ENCODE measurements at regions not wholly inside any gene's neighbourhood (a gene's known extent, or its start where the extent isn't known, plus 50 kb on each side); places are given as distances from the start of the nearest gene placed in this dataset.

DNA sequence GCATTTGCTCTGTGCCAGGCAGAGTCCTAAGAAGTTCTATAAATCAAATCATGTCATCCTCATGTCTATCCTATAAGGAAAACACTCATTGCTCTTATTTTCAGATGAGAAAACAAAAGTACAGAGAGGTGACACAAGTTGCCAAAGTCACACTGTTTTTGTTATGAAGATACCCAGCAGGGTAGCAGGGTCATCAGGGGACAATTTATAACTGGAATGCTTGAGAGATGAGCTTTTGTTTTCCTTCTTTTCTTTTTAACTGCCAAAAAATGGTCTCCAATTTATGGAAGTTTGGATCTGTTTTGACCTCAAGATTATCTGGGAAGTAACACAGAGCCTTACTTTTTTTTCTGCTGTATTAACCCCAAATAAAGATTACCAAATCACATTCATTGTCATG lies 354.1 kb downstream of the SUCLA2 start:
- H4K20me1 ChIP-seq (ENCODE audit: control insufficient read depth, insufficient read depth, insufficient read length): no peaks in the 10 kb centered on the region
- peaks cover 0 to 2% of the 10 kb centered on the region in 2 experiments; a peak in 1 of 4 replicates for H3K4me1 Mint-ChIP-seq
- H2AK5ac ChIP-seq (ENCODE audit: insufficient read length, low read length): no peak overlapping the region
- no peaks in the 10 kb centered on the region for H3K9me3 Mint-ChIP-seq
- H3K79me1 ChIP-seq (ENCODE audit: insufficient read depth, low read depth, low read length, poor library complexity, severe bottlenecking): no peaks in the 10 kb centered on the region
- no peak overlapping the region for H3K9ac ChIP-seq (ENCODE audit: extremely low read depth, insufficient read length, low read length)
- H3K4ac ChIP-seq (ENCODE audit: low read depth, low read length): no peak overlapping the region
- no peak overlapping the region for H3K27ac ChIP-seq (ENCODE audit: insufficient read length, low read depth, low read length)
- H3K23ac ChIP-seq (ENCODE audit: insufficient read length, low read depth, low read length): no peak overlapping the region
- no peak overlapping the region for H2BK120ac ChIP-seq (ENCODE audit: low read depth, low read length, poor library complexity, severe bottlenecking)
- no peak overlapping the region for H4K5ac ChIP-seq (ENCODE audit: insufficient read length, low read depth, low read length)
- no peaks in the 10 kb centered on the region for H3K27me3 ChIP-seq (ENCODE audit: insufficient read depth, low read length)
- no peak overlapping the region for H2BK20ac ChIP-seq (ENCODE audit: low read depth, low read length, poor library complexity, severe bottlenecking)
- no peak overlapping the region for H4K91ac ChIP-seq (ENCODE audit: insufficient read length, low read depth, low read length)
- H2BK15ac ChIP-seq (ENCODE audit: low read depth, low read length): no peak overlapping the region
- H3K4me3 Mint-ChIP-seq: no peak overlapping the region
- no peaks in the 10 kb centered on the region for H3K27me3 Mint-ChIP-seq (ENCODE audit: low read depth)
- no peak overlapping the region for H2BK5ac ChIP-seq (ENCODE audit: insufficient read length, low read length)
- H3K4me1 ChIP-seq (ENCODE audit: insufficient read depth, low read length): no peaks in the 10 kb centered on the region
- H3K79me2 ChIP-seq (ENCODE audit: insufficient read depth, low read length): no peaks in the 10 kb centered on the region
- H3K4me2 ChIP-seq (ENCODE audit: insufficient read depth, insufficient read length, low read length): no peak overlapping the region
- H4K8ac ChIP-seq (replicated peaks; ENCODE audit: insufficient read length, low read depth, low read length): no peak overlapping the region
- no peak overlapping the region for H3T11ph ChIP-seq (ENCODE audit: low read length)
- no peak overlapping the region for H3K14ac ChIP-seq (ENCODE audit: insufficient read depth, low read length)
- H3K18ac ChIP-seq (ENCODE audit: insufficient read length, low read depth, low read length): no peak overlapping the region
- no peak overlapping the region for H3K56ac ChIP-seq (ENCODE audit: insufficient read length, low read depth, low read length)
- no peaks in the 10 kb centered on the region for H3K9me3 ChIP-seq (ENCODE audit: control insufficient read depth, low read depth, low read length)
- H2AFZ ChIP-seq (ENCODE audit: low read length): no peak overlapping the region
- H3K36me3 Mint-ChIP-seq (ENCODE audit: insufficient read depth in 1 of 3, low read depth in 3 of 3): no peaks in the 10 kb centered on the region
- no peaks in the 10 kb centered on the region for H3K23me2 ChIP-seq (ENCODE audit: insufficient read length, low read depth, low read length, poor library complexity, severe bottlenecking)
- H3K27ac Mint-ChIP-seq: no peak overlapping the region
- H2BK12ac ChIP-seq (ENCODE audit: insufficient read length, low read depth, low read length): no peak overlapping the region
- no peak for DNase-seq
- TF ChIP-seq, protein P1, sequence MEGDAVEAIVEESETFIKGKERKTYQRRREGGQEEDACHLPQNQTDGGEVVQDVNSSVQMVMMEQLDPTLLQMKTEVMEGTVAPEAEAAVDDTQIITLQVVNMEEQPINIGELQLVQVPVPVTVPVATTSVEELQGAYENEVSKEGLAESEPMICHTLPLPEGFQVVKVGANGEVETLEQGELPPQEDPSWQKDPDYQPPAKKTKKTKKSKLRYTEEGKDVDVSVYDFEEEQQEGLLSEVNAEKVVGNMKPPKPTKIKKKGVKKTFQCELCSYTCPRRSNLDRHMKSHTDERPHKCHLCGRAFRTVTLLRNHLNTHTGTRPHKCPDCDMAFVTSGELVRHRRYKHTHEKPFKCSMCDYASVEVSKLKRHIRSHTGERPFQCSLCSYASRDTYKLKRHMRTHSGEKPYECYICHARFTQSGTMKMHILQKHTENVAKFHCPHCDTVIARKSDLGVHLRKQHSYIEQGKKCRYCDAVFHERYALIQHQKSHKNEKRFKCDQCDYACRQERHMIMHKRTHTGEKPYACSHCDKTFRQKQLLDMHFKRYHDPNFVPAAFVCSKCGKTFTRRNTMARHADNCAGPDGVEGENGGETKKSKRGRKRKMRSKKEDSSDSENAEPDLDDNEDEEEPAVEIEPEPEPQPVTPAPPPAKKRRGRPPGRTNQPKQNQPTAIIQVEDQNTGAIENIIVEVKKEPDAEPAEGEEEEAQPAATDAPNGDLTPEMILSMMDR (conservative IDR thresholded peaks at IDR 0.05): no peak

All from H9 (cell line).